H9 (cell line): ENCODE measurements at regions not wholly inside any gene's neighbourhood (a gene's known extent, or its start where the extent isn't known, plus 50 kb on each side); places are given as distances from the start of the nearest gene placed in this dataset.

ENCODE experiments used
- DNase-seq: peaks from one replicate; pipeline ENCODE4 v3.0.0-alpha.2; 2017
- H2AFZ ChIP-seq: one replicate; pipeline ENCODE4 v1.6.1; 2013; ENCODE audit warnings: mild to moderate bottlenecking, low read length, control low read depth, moderate library complexity
- H2AK5ac ChIP-seq: 2 replicates; pipeline ENCODE4 v1.6.1; 2013; ENCODE audit warnings: low read length, control low read depth, mixed read lengths; ENCODE audit not compliant: insufficient read length
- H2BK120ac ChIP-seq: one replicate; pipeline ENCODE4 v1.6.1; 2013; ENCODE audit warnings: low read depth, mild to moderate bottlenecking, low read length, control low read depth, inconsistent platforms; ENCODE audit not compliant: poor library complexity, severe bottlenecking
- H2BK12ac ChIP-seq: 2 replicates; pipeline ENCODE4 v1.6.1; 2013; ENCODE audit warnings: low read length, control low read depth, mixed read lengths, low read depth; ENCODE audit not compliant: insufficient read length
- H2BK15ac ChIP-seq: 2 replicates; pipeline ENCODE4 v1.6.1; 2013; ENCODE audit warnings: low read depth, low read length, control low read depth
- H2BK20ac ChIP-seq: one replicate; pipeline ENCODE4 v1.6.1; 2013; ENCODE audit warnings: low read depth, mild to moderate bottlenecking, low read length, control low read depth, inconsistent platforms; ENCODE audit not compliant: poor library complexity, severe bottlenecking
- H2BK5ac ChIP-seq: 2 replicates; pipeline ENCODE4 v1.6.1; 2013; ENCODE audit warnings: low read length, control low read depth, mixed read lengths; ENCODE audit not compliant: insufficient read length
- H3K14ac ChIP-seq: 2 replicates; pipeline ENCODE4 v1.6.1; 2013; ENCODE audit warnings: low read length, control low read depth; ENCODE audit not compliant: insufficient read depth
- H3K18ac ChIP-seq: 2 replicates; pipeline ENCODE4 v1.6.1; 2013; ENCODE audit warnings: low read depth, mild to moderate bottlenecking, mixed read lengths, low read length, control low read depth; ENCODE audit not compliant: insufficient read length
- H3K23ac ChIP-seq: 2 replicates; pipeline ENCODE4 v1.6.1; 2013; ENCODE audit warnings: low read length, control low read depth, mixed read lengths, low read depth; ENCODE audit not compliant: insufficient read length
- H3K23me2 ChIP-seq: 2 replicates; pipeline ENCODE4 v1.6.1; 2013; ENCODE audit warnings: low read depth, mild to moderate bottlenecking, mixed read lengths, low read length, control low read depth; ENCODE audit not compliant: insufficient read length, poor library complexity, severe bottlenecking
- H3K27ac ChIP-seq: 2 replicates; pipeline ENCODE4 v1.5.1; 2013; ENCODE audit warnings: low read length, control low read depth, mixed read lengths, low read depth; ENCODE audit not compliant: insufficient read length
- H3K27me3 ChIP-seq: 2 replicates; pipeline ENCODE4 v1.6.1; 2013; ENCODE audit warnings: low read length, control low read depth, inconsistent platforms; ENCODE audit not compliant: insufficient read depth
- H3K4ac ChIP-seq: 2 replicates; pipeline ENCODE4 v1.6.1; 2013; ENCODE audit warnings: low read depth, mild to moderate bottlenecking, control low read depth, inconsistent platforms, low read length, moderate library complexity
- H3K4me1 ChIP-seq: 2 replicates; pipeline ENCODE4 v1.6.1; 2013; ENCODE audit warnings: low read length, control low read depth, inconsistent platforms; ENCODE audit not compliant: insufficient read depth
- H3K4me2 ChIP-seq: 2 replicates; pipeline ENCODE4 v1.6.1; 2013; ENCODE audit warnings: low read length, control low read depth, mixed read lengths; ENCODE audit not compliant: insufficient read length, insufficient read depth
- H3K56ac ChIP-seq: 2 replicates; pipeline ENCODE4 v1.6.1; 2013; ENCODE audit warnings: low read depth, mild to moderate bottlenecking, mixed read lengths, low read length, control low read depth; ENCODE audit not compliant: insufficient read length
- H3K79me1 ChIP-seq: 2 replicates; pipeline ENCODE4 v1.6.1; 2013; ENCODE audit warnings: low read depth, mild to moderate bottlenecking, moderate library complexity, low read length, control low read depth, inconsistent platforms; ENCODE audit not compliant: insufficient read depth, poor library complexity, severe bottlenecking
- H3K79me2 ChIP-seq: 2 replicates; pipeline ENCODE4 v1.6.1; 2013; ENCODE audit warnings: low read length, control low read depth, inconsistent platforms; ENCODE audit not compliant: insufficient read depth
- H3K9ac ChIP-seq: 2 replicates; pipeline ENCODE4 v1.6.1; 2013; ENCODE audit warnings: low read length, control low read depth, mixed read lengths; ENCODE audit not compliant: insufficient read length; ENCODE audit errors: extremely low read depth
- H3K9me3 ChIP-seq: one replicate; pipeline ENCODE4 v1.6.1; 2013; ENCODE audit warnings: low read depth, low read length, inconsistent platforms; ENCODE audit not compliant: control insufficient read depth
- H3T11ph ChIP-seq: one replicate; pipeline ENCODE4 v1.6.1; 2013; ENCODE audit warnings: mild to moderate bottlenecking, low read length, control low read depth, inconsistent platforms
- H4K20me1 ChIP-seq: one replicate; pipeline ENCODE4 v1.6.1; 2013; ENCODE audit not compliant: control insufficient read depth, insufficient read length, insufficient read depth
- H4K5ac ChIP-seq: 2 replicates; pipeline ENCODE4 v1.6.1; 2013; ENCODE audit warnings: low read depth, mild to moderate bottlenecking, mixed read lengths, low read length, control low read depth; ENCODE audit not compliant: insufficient read length
- H4K8ac ChIP-seq: replicated peaks from 2 replicates; pipeline ENCODE4 v1.6.1; 2013; ENCODE audit warnings: low read length, control low read depth, mixed read lengths, low read depth; ENCODE audit not compliant: insufficient read length
- H4K91ac ChIP-seq: 2 replicates; pipeline ENCODE4 v1.6.1; 2013; ENCODE audit warnings: low read depth, mild to moderate bottlenecking, moderate library complexity, mixed read lengths, low read length, control low read depth; ENCODE audit not compliant: insufficient read length
- H3K27ac Mint-ChIP-seq, 3 experiments: 2 replicates in 2 of 3; 3 replicates in 1 of 3; pipeline ENCODE4 v1.8.0; 2020 to 2021; ENCODE audit warnings: mixed read lengths in 3 of 3, mild to moderate bottlenecking in 1 of 3, moderate library complexity in 1 of 3
- H3K27me3 Mint-ChIP-seq: 2 replicates; pipeline ENCODE4 v1.8.0; 2021; ENCODE audit warnings: low read depth, mild to moderate bottlenecking, moderate library complexity, mixed read lengths
- H3K36me3 Mint-ChIP-seq, 3 experiments: 2 replicates in 2 of 3; 3 replicates in 1 of 3; pipeline ENCODE4 v1.8.0; 2020 to 2021; ENCODE audit warnings: low read depth in 3 of 3, mixed read lengths in 3 of 3; ENCODE audit not compliant: insufficient read depth in 1 of 3
- H3K4me1 Mint-ChIP-seq, 2 experiments: 2 replicates each; pipeline ENCODE4 v1.8.0; 2020; ENCODE audit warnings: mixed read lengths in 2 of 2
- H3K4me3 Mint-ChIP-seq, 2 experiments: 2 replicates in 1 of 2; 3 replicates in 1 of 2; pipeline ENCODE4 v1.8.0; 2020 to 2021; ENCODE audit warnings: mild to moderate bottlenecking in 2 of 2, mixed read lengths in 2 of 2, moderate library complexity in 1 of 2
- H3K9me3 Mint-ChIP-seq, 2 experiments: 2 replicates in 1 of 2; 3 replicates in 1 of 2; pipeline ENCODE4 v1.8.0; 2020; ENCODE audit warnings: mild to moderate bottlenecking in 2 of 2, mixed read lengths in 2 of 2, moderate library complexity in 1 of 2
- WGBS: extraction: QIAGEN DNeasy Blood & Tissue Kit; methylation state at CpG from one replicate; pipeline ENCODE4 v1.1.7; 2013; ENCODE audit warnings: missing lambda C conversion rate, low lambda C conversion rate, mixed read lengths; ENCODE audit not compliant: insufficient read length; ENCODE audit errors: extremely low coverage; 5-methylcytosine and 5-hydroxymethylcytosine counted together
- TF ChIP-seq, protein P1 (sequence below): fragments of 200-600 bp; sonication (generic); conservative IDR thresholded peaks from 3 replicates; pipeline ENCODE4 v1.8.0; 2021; ENCODE audit warnings: antibody characterized with exemption, mild to moderate bottlenecking

DNA sequence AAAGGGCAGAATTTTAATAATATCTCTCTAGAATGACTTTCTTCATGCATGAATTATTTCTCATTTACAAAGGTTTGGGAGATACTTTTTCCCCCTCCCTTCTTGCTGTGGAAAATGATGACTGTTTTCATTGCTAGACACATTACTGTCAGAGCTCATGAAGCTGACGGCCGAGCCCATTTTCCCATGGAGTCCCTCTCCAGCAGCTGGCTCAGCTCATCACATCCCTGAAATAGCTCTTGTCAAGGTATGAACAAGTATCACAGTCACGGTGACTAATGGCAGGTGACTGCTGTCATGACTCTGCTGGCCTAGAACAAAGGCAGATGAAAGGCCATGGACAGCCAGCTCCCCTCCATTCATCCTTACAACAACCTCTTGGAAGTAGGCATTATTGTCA lies 208.1 kb downstream of the ABCC12 start:
- H2AFZ ChIP-seq = no peak overlapping the region
- no peaks in the 10 kb centered on the region for H3K23me2 ChIP-seq
- no peak for DNase-seq

More for the DNA sequence above, 208.1 kb downstream of the ABCC12 start:
- no peak overlapping the region for H2BK20ac ChIP-seq
- H4K8ac ChIP-seq = no peak overlapping the region
- no peak overlapping the region for H2BK120ac ChIP-seq
- no peak overlapping the region for H3K56ac ChIP-seq
- Mint-ChIP-seq H3K9me3 (peaks cover 0 to 5% of the 10 kb centered on the region in 2 experiments; a peak in 2 of 5 replicates), H3K27ac (no peak overlapping the region), H3K4me1 (peaks cover 9 to 13% of the 10 kb centered on the region in 2 experiments), H3K4me3 (no peak overlapping the region), H3K27me3 (0 out of 2 replicates have a peak, but pooled peaks cover 2% of the 10 kb centered on the region), H3K36me3 (peaks cover 0 to 8% (median 2%) of the 10 kb centered on the region in 3 experiments; a peak in 4 of 7 replicates)
- H3K18ac ChIP-seq = no peak overlapping the region
- no peak overlapping the region for H3T11ph ChIP-seq
- no peak overlapping the region for H4K91ac ChIP-seq
- H3K79me2 ChIP-seq = no peaks in the 10 kb centered on the region
- no peak overlapping the region for H3K4me2 ChIP-seq
- TF ChIP-seq, protein P1, sequence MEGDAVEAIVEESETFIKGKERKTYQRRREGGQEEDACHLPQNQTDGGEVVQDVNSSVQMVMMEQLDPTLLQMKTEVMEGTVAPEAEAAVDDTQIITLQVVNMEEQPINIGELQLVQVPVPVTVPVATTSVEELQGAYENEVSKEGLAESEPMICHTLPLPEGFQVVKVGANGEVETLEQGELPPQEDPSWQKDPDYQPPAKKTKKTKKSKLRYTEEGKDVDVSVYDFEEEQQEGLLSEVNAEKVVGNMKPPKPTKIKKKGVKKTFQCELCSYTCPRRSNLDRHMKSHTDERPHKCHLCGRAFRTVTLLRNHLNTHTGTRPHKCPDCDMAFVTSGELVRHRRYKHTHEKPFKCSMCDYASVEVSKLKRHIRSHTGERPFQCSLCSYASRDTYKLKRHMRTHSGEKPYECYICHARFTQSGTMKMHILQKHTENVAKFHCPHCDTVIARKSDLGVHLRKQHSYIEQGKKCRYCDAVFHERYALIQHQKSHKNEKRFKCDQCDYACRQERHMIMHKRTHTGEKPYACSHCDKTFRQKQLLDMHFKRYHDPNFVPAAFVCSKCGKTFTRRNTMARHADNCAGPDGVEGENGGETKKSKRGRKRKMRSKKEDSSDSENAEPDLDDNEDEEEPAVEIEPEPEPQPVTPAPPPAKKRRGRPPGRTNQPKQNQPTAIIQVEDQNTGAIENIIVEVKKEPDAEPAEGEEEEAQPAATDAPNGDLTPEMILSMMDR = no peak
- no peaks in the 10 kb centered on the region for H4K20me1 ChIP-seq
- WGBS = no CpG with 5 or more reads among the region's 3 CpGs
- no peak overlapping the region for H2AK5ac ChIP-seq
- no peak overlapping the region for H3K4ac ChIP-seq
- no peak overlapping the region for H2BK15ac ChIP-seq
- H3K4me1 ChIP-seq = no peaks in the 10 kb centered on the region
- no peak overlapping the region for H4K5ac ChIP-seq
- no peaks in the 10 kb centered on the region for H3K79me1 ChIP-seq
- H2BK12ac ChIP-seq = no peak overlapping the region
- H3K27ac ChIP-seq = no peak overlapping the region
- no peak overlapping the region for H3K9ac ChIP-seq
- H3K9me3 ChIP-seq = no peaks in the 10 kb centered on the region
- no peaks in the 10 kb centered on the region for H3K27me3 ChIP-seq
- no peak overlapping the region for H2BK5ac ChIP-seq
- no peak overlapping the region for H3K14ac ChIP-seq
- no peak overlapping the region for H3K23ac ChIP-seq
